ENCODE measurements at regions not wholly inside any gene's neighbourhood (a gene's known extent, or its start where the extent isn't known, plus 50 kb on each side); places are given as distances from the start of the nearest gene placed in this dataset.

DNA sequence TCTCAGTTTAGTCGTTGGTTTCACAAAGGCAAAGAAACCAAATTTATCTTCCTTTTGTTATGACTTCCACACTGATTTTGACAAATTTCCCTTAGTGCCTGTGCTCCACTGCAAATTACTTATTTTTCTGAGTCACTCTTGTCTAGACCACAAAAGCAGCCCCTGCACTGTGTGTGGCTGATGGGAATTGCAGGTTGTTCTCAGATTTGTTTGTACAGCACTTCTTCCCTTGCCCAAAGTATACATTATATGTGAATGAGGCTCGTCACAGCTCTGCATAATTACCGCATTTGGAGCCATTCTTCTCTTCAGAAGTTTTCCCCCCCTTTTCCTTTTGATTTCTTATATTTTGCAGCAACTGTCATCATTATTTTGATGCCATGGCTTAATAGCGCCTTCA is 354.2 kb upstream of the IL12A start:
- no peaks in the 10 kb centered on the region for H3K9me2 ChIP-seq (ENCODE audit: insufficient read depth, low read length)
- no peaks in the 10 kb centered on the region for H3K9me3 ChIP-seq (ENCODE audit: low read length)
- H3K4me2 ChIP-seq (ENCODE audit: low read length), result no peak overlapping the region

DNA sequence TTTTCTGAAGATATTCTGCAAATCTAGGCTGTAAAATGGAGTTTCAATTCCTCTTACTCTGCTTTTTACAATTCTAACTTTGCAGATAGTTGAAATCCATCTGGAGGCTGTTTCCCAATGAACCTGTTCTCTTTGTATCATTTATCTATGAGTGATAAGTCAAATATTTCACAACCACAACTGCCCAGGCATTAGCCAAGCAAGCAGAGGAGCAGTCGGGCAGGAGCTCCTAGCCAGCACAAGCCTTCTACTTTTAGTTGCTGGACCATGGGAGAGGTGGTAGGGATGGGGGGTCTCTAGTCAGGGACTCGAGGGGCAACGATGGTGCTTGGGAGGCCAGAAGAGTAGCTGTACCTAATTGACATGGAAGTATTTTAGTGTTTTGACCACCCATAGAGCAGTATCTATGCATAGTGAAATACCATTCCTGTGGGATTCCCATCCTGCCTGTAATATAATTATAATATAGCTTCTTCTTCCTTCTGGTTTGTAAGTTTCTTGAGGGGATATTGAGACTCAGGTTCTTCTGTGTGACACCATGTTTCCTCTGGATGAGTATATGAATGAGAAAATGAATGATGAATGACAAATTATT is 353.5 kb upstream of the IL12A start:
- H3F3A ChIP-seq (ENCODE audit: insufficient read depth, low read length, poor library complexity, severe bottlenecking), result no peaks in the 10 kb centered on the region
- H3K36me3 ChIP-seq (ENCODE audit: insufficient read depth, low read length), result no peaks in the 10 kb centered on the region
- H3K4me2 ChIP-seq (ENCODE audit: low read length), result no peak overlapping the region
- no peak overlapping the region for H3K27ac ChIP-seq (ENCODE audit: low read length)
- no peaks in the 10 kb centered on the region for H4K20me1 ChIP-seq (ENCODE audit: insufficient read depth)
- no peaks in the 10 kb centered on the region for H3K79me2 ChIP-seq (replicated peaks; ENCODE audit: insufficient read depth, low read length)
- H3K9ac ChIP-seq (ENCODE audit: low read length), result no peak overlapping the region
- no peaks in the 10 kb centered on the region for H3K9me2 ChIP-seq (ENCODE audit: insufficient read depth, low read length)
- H2AFZ ChIP-seq (ENCODE audit: low read depth, low read length), result no peak overlapping the region
- no peak for TF ChIP-seq REST (IDR thresholded peaks at IDR 0.05; ENCODE audit: borderline replicate concordance)
- TF ChIP-seq TAF1 (IDR thresholded peaks at IDR 0.05; ENCODE audit: low read depth), result no peak
- H3K9me3 ChIP-seq (ENCODE audit: low read length), result no peaks in the 10 kb centered on the region
- no peak overlapping the region for H3K4me3 ChIP-seq (ENCODE audit: low read length)
- H3K27me3 ChIP-seq (ENCODE audit: insufficient read depth, low read depth, low read length), result no peaks in the 10 kb centered on the region

More for the DNA sequence above, 354.2 kb upstream of the IL12A start:
- H4K20me1 ChIP-seq (ENCODE audit: insufficient read depth), result no peaks in the 10 kb centered on the region
- H3K4me3 ChIP-seq (ENCODE audit: low read length), result no peak overlapping the region
- no peaks in the 10 kb centered on the region for H3K79me2 ChIP-seq (replicated peaks; ENCODE audit: insufficient read depth, low read length)
- TF ChIP-seq POLR2AphosphoS5 (IDR thresholded peaks at IDR 0.05) (no peak), EZH2 (IDR thresholded peaks at IDR 0.05; ENCODE audit: borderline replicate concordance, insufficient read depth, low read length, poor library complexity, severe bottlenecking) (no peak), REST (IDR thresholded peaks at IDR 0.05; ENCODE audit: borderline replicate concordance) (no peak), TAF1 (IDR thresholded peaks at IDR 0.05; ENCODE audit: low read depth) (no peak), MXI1 (conservative IDR thresholded peaks at IDR 0.05; ENCODE audit: poor library complexity, severe bottlenecking) (no peak), EP300 (conservative IDR thresholded peaks at IDR 0.05; ENCODE audit: poor library complexity, severe bottlenecking) (no peak), RAD21 (conservative IDR thresholded peaks at IDR 0.05) (no peak), SMC3 (conservative IDR thresholded peaks at IDR 0.05; ENCODE audit: poor library complexity) (no peak)
- TF ChIP-seq, protein P1, sequence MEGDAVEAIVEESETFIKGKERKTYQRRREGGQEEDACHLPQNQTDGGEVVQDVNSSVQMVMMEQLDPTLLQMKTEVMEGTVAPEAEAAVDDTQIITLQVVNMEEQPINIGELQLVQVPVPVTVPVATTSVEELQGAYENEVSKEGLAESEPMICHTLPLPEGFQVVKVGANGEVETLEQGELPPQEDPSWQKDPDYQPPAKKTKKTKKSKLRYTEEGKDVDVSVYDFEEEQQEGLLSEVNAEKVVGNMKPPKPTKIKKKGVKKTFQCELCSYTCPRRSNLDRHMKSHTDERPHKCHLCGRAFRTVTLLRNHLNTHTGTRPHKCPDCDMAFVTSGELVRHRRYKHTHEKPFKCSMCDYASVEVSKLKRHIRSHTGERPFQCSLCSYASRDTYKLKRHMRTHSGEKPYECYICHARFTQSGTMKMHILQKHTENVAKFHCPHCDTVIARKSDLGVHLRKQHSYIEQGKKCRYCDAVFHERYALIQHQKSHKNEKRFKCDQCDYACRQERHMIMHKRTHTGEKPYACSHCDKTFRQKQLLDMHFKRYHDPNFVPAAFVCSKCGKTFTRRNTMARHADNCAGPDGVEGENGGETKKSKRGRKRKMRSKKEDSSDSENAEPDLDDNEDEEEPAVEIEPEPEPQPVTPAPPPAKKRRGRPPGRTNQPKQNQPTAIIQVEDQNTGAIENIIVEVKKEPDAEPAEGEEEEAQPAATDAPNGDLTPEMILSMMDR (IDR thresholded peaks at IDR 0.05; ENCODE audit: poor library complexity, severe bottlenecking), result no peak
- H3K27ac ChIP-seq (ENCODE audit: low read length), result no peak overlapping the region
- H3K9ac ChIP-seq (ENCODE audit: low read length), result no peak overlapping the region
- no peaks in the 10 kb centered on the region for H3K27me3 ChIP-seq (ENCODE audit: insufficient read depth, low read depth, low read length)
- H2AFZ ChIP-seq (ENCODE audit: low read depth, low read length), result no peak overlapping the region
- no peaks in the 10 kb centered on the region for H3F3A ChIP-seq (ENCODE audit: insufficient read depth, low read length, poor library complexity, severe bottlenecking)
- H3K36me3 ChIP-seq (ENCODE audit: insufficient read depth, low read length), result no peaks in the 10 kb centered on the region

Measured in neural cell (in vitro differentiated cells).